ENCODE measurements at regions not wholly inside any gene's neighbourhood (a gene's known extent, or its start where the extent isn't known, plus 50 kb on each side); places are given as distances from the start of the nearest gene placed in this dataset.

DNA sequence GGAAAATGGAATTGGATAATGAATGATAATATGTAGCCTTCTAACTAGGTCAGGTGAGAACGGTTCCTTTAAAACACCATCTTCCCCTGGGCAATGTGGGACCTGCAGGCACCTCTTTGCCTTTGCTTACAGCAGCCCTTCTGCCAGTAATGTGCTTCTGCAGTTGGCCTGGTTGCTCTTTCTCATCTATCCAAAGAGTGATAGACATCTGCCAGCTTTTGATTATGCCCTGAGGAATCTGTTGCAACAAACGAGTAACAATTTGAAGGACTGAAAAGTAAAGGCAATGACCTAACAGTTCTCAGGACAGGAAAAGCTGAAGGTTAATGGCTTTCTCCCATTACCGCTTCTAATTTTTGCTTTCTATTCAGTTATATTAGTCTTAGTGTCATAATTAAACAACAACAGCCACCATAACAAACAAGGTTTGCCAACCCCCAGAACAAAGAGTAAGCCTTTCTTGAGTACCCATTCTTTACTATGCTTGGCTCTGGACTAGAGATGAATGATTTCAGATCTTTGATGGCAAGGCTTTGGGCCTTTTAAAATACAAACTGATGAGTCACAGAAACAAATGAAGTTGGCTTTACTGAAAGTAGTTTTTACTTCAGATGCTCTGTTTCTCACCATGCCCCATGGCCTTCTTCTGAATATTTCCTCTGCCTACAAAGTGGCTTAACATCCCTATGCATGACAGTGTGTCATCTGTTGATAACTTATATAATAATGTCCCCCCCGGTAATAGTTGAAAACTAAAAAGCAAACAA is 76.1 kb upstream of the KRR1 start:
- no peak for TF ChIP-seq EZH2 (IDR thresholded peaks at IDR 0.05; ENCODE audit: low read length, unreplicated experiment)
- no peak for TF ChIP-seq CTCF (conservative IDR thresholded peaks at IDR 0.05; ENCODE audit: low read depth, low read length)

Data from PC-3 (cell line).